OCI-LY7 (cell line): ENCODE measurements at regions not wholly inside any gene's neighbourhood (a gene's known extent, or its start where the extent isn't known, plus 50 kb on each side); places are given as distances from the start of the nearest gene placed in this dataset.

Source experiments
- BruUV-seq: library from RNA; stranded (reverse); fragments of 400-500 nt; replicated peaks from 2 replicates; lab custom pipeline; 2021; lab: Mats Ljungman, UMichigan
- CTCF ChIA-PET: fragments of 300-600 bp; sonication (Branson Sonifier 250); formaldehyde crosslinking; loops from one replicate; lab custom pipeline; 2022; ENCODE audit warnings: antibody characterized with exemption; ENCODE audit not compliant: unreplicated experiment; lab: Charles Lee
- POLR2A ChIA-PET: fragments of 300-600 bp; sonication (Branson Sonifier 250); formaldehyde crosslinking; loops from one replicate; lab custom pipeline; 2022; ENCODE audit warnings: antibody characterized with exemption; lab: Charles Lee
- DNase-seq: peaks from one replicate; pipeline ENCODE4 v3.0.0-alpha.2; 2015; ENCODE audit warnings: low spot score
- H2AFZ ChIP-seq: fragments of 200-600 bp; sonication (generic), shearing (Covaris generic); 2 replicates; pipeline ENCODE4 v1.6.1; 2014; ENCODE audit warnings: mild to moderate bottlenecking, antibody characterized with exemption, low read length, moderate library complexity
- H3K27ac ChIP-seq: fragments of 200-600 bp; sonication (generic); 2 replicates; pipeline ENCODE4 v1.5.1; 2014; ENCODE audit warnings: mixed run types, low read depth, mild to moderate bottlenecking, moderate library complexity, low read length, inconsistent platforms; ENCODE audit not compliant: poor library complexity, severe bottlenecking
- H3K36me3 ChIP-seq: fragments of 200-600 bp; sonication (generic); 2 replicates; pipeline ENCODE4 v1.6.1; 2014; ENCODE audit warnings: mild to moderate bottlenecking, antibody characterized with exemption, low read length, moderate library complexity, mixed read lengths; ENCODE audit not compliant: insufficient read depth
- H3K4me1 ChIP-seq: fragments of 200-600 bp; sonication (generic); 2 replicates; pipeline ENCODE4 v1.5.1; 2014; ENCODE audit warnings: mild to moderate bottlenecking, low read length; ENCODE audit not compliant: insufficient read depth, poor library complexity, severe bottlenecking
- H3K4me2 ChIP-seq: fragments of 200-600 bp; sonication (generic); 2 replicates; pipeline ENCODE4 v1.6.1; 2014; ENCODE audit warnings: mild to moderate bottlenecking, low read length
- H3K4me3 ChIP-seq: fragments of 200-600 bp; sonication (generic); 2 replicates; pipeline ENCODE4 v1.5.1; 2014; ENCODE audit warnings: mild to moderate bottlenecking, low read depth, low read length; ENCODE audit not compliant: poor library complexity, severe bottlenecking
- H3K79me2 ChIP-seq: fragments of 200-600 bp; sonication (generic); 2 replicates; pipeline ENCODE4 v1.6.1; 2016; ENCODE audit warnings: low read depth, mild to moderate bottlenecking, low read length, moderate library complexity, mixed read lengths; ENCODE audit not compliant: insufficient read depth
- H3K9me2 ChIP-seq: fragments of 200-600 bp; sonication (generic); 2 replicates; pipeline ENCODE4 v1.6.1; 2016; ENCODE audit warnings: mild to moderate bottlenecking, low read length, mixed read lengths; ENCODE audit not compliant: insufficient read depth
- H3K9me3 ChIP-seq: fragments of 200-600 bp; sonication (generic); 2 replicates; pipeline ENCODE4 v1.6.1; 2014; ENCODE audit warnings: mild to moderate bottlenecking, mixed run types, low read length, mixed read lengths
- H4K20me1 ChIP-seq: fragments of 200-600 bp; sonication (generic); 2 replicates; pipeline ENCODE4 v1.6.1; 2014; ENCODE audit warnings: mild to moderate bottlenecking, antibody characterized with exemption, low read length, moderate library complexity, mixed read lengths; ENCODE audit not compliant: insufficient read depth
- EZH2phosphoT487 ChIP-seq: fragments of 200-600 bp; sonication (generic); IDR thresholded peaks from 2 replicates; pipeline ENCODE4 v1.6.1; 2018; ENCODE audit warnings: low read depth, borderline replicate concordance, mild to moderate bottlenecking, mixed run types, antibody characterized with exemption, low read length, moderate library complexity, mixed read lengths
- intact Hi-C: fragments of 100-400 bp; cut with micrococcal nuclease; formaldehyde crosslinking; loops from one replicate; pipeline ENCODE4 v1.10.0; 2022; ENCODE audit not compliant: unreplicated experiment
- TF ChIP-seq, protein P1 (sequence below): fragments of 200-600 bp; sonication (generic); conservative IDR thresholded peaks from 2 replicates; pipeline ENCODE4 v1.5.1; 2014; ENCODE audit warnings: mild to moderate bottlenecking, antibody characterized with exemption, low read length, moderate library complexity, mixed read lengths

DNA sequence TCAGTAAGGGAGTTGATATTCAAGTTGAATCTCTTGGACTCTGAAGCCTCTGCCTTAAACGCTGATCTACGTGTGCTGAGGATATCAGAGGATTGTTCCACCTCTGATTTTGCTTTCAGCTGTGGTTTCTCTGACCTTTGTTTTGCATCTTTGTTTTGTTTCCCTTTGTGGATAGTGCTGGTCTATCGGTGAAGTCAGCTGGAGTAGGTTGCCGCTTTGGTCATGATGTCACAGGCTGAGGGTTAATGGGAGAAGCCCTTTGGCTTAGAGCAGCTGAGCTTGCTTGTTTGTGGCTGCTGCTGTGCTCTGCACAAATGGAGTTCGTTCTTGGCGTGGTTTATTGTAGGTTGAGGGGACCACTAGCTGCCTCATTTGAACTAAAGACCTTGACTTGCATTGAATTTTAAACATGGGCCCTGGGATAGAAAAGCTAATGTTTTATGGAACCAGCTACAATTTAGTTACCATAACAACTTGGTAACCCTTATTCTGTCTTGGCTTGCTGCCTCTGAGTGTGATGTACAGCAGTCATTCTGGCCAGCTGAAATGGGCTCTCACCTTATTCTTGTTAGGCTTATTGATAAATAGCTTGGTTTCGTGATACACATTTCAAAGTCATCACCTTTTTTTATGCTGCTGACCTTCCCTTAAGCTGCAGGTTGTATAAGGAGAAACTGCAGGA lies 284.5 kb upstream of the E2F7 start:
- H2AFZ ChIP-seq, result no peak overlapping the region
- no peak overlapping the region for H3K4me2 ChIP-seq
- H3K79me2 ChIP-seq, result no peaks in the 10 kb centered on the region
- intact Hi-C loops, result no loop called here
- no peaks in the 10 kb centered on the region for H3K9me3 ChIP-seq
- POLR2A ChIA-PET, result interaction anchor here (0.6 to 0.9 kb wide), 2 partner anchors 25 to 285 kb away, joined by 3 to 4 read pairs; no protein-coding TSS in a partner anchor
- H3K27ac ChIP-seq, result no peak overlapping the region
- DNase-seq, result no peak
- no peaks in the 10 kb centered on the region for H3K9me2 ChIP-seq
- no peaks in the 10 kb centered on the region for H3K4me1 ChIP-seq
- CTCF ChIA-PET, result no interaction called here
- no peaks in the 10 kb centered on the region for H4K20me1 ChIP-seq
- BruUV-seq, result no TSS peak
- no peaks in the 10 kb centered on the region for H3K36me3 ChIP-seq
- no peak overlapping the region for H3K4me3 ChIP-seq
- TF ChIP-seq, protein P1, sequence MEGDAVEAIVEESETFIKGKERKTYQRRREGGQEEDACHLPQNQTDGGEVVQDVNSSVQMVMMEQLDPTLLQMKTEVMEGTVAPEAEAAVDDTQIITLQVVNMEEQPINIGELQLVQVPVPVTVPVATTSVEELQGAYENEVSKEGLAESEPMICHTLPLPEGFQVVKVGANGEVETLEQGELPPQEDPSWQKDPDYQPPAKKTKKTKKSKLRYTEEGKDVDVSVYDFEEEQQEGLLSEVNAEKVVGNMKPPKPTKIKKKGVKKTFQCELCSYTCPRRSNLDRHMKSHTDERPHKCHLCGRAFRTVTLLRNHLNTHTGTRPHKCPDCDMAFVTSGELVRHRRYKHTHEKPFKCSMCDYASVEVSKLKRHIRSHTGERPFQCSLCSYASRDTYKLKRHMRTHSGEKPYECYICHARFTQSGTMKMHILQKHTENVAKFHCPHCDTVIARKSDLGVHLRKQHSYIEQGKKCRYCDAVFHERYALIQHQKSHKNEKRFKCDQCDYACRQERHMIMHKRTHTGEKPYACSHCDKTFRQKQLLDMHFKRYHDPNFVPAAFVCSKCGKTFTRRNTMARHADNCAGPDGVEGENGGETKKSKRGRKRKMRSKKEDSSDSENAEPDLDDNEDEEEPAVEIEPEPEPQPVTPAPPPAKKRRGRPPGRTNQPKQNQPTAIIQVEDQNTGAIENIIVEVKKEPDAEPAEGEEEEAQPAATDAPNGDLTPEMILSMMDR, result no peak
- TF ChIP-seq EZH2phosphoT487, result no peak

GRCh38 chr12:77347017-77347416 lies 281.6 kb upstream of the E2F7 start:
- H3K4me2 ChIP-seq, result no peak overlapping the region
- no peak overlapping the region for H2AFZ ChIP-seq
- H3K9me2 ChIP-seq, result no peaks in the 10 kb centered on the region
- no peak overlapping the region for H3K27ac ChIP-seq
- ChIA-PET CTCF (no interaction called here), POLR2A (no interaction called here)
- no peaks in the 10 kb centered on the region for H3K9me3 ChIP-seq
- intact Hi-C loops, result no loop called here
- no TSS peak for BruUV-seq
- TF ChIP-seq, protein P1, result no peak
- no peak for TF ChIP-seq EZH2phosphoT487
- no peak for DNase-seq
- no peaks in the 10 kb centered on the region for H3K36me3 ChIP-seq
- no peak overlapping the region for H3K4me3 ChIP-seq
- no peaks in the 10 kb centered on the region for H4K20me1 ChIP-seq
- H3K4me1 ChIP-seq, result no peaks in the 10 kb centered on the region
- no peaks in the 10 kb centered on the region for H3K79me2 ChIP-seq

GRCh38 chr12:77345336-77345735 lies 280.0 kb upstream of the E2F7 start:
- Histone ChIP-seq H3K79me2 (no peaks in the 10 kb centered on the region), H3K36me3 (no peaks in the 10 kb centered on the region), H3K27ac (no peak overlapping the region), H3K9me2 (no peaks in the 10 kb centered on the region), H4K20me1 (no peaks in the 10 kb centered on the region), H3K9me3 (no peaks in the 10 kb centered on the region), H3K4me2 (no peak overlapping the region), H3K4me1 (no peaks in the 10 kb centered on the region), H3K4me3 (no peak overlapping the region), H2AFZ (no peak overlapping the region)
- no peak for DNase-seq
- ChIA-PET POLR2A (interaction anchor here (0.6 kb wide), 1 partner anchor 1991 kb away, joined by 3 read pairs; no protein-coding TSS in a partner anchor), CTCF (no interaction called here)
- intact Hi-C loops, result no loop called here
- BruUV-seq, result no TSS peak
- TF ChIP-seq EZH2phosphoT487, result no peak
- TF ChIP-seq, protein P1, result no peak
